GM23338 (cell line): ENCODE measurements at regions not wholly inside any gene's neighbourhood (a gene's known extent, or its start where the extent isn't known, plus 50 kb on each side); places are given as distances from the start of the nearest gene placed in this dataset.
A peak's percentile ranks its signal among the peaks of the same experiment; 100 is the strongest.

Source experiments
- ATAC-seq: fragments of 200-7000 bp; cut with Tn5 transposase; 3 replicates; pipeline ENCODE4 v1.9.1; 2020
- DNase-seq: peaks from one replicate; pipeline ENCODE4 v3.0.0-alpha.2; 2015; ENCODE audit warnings: low spot score
- H2AFZ ChIP-seq: fragments of 200-600 bp; sonication (generic); 2 replicates; pipeline ENCODE4 v1.8.0; 2016; ENCODE audit warnings: antibody characterized with exemption, mild to moderate bottlenecking, moderate library complexity
- H3F3A ChIP-seq: fragments of 200-600 bp; sonication (generic); replicated peaks from 2 replicates; pipeline ENCODE4 v1.8.0; 2017; ENCODE audit warnings: antibody characterized with exemption, mixed run types, low read depth
- H3K27ac ChIP-seq: fragments of 200-600 bp; sonication (generic); 2 replicates; pipeline ENCODE4 v1.6.1; 2016; ENCODE audit warnings: low read depth
- H3K27me3 ChIP-seq: fragments of 200-600 bp; sonication (generic); 2 replicates; pipeline ENCODE4 v1.8.0; 2016; ENCODE audit warnings: mild to moderate bottlenecking, mixed run types, moderate library complexity; ENCODE audit not compliant: insufficient read depth
- H3K36me3 ChIP-seq: fragments of 200-600 bp; sonication (generic); 2 replicates; pipeline ENCODE4 v1.8.0; 2016; ENCODE audit warnings: mild to moderate bottlenecking; ENCODE audit not compliant: insufficient read depth
- H3K4me1 ChIP-seq: fragments of 200-600 bp; sonication (generic); 2 replicates; pipeline ENCODE4 v1.8.0; 2016; ENCODE audit warnings: mild to moderate bottlenecking, moderate library complexity; ENCODE audit not compliant: insufficient read depth
- H3K4me2 ChIP-seq: fragments of 200-600 bp; sonication (generic); 2 replicates; pipeline ENCODE4 v1.7.1; 2017; ENCODE audit warnings: mixed run types
- H3K4me3 ChIP-seq: fragments of 200-600 bp; sonication (generic); 2 replicates; pipeline ENCODE4 v1.6.1; 2016; ENCODE audit warnings: mixed run types
- H3K79me2 ChIP-seq: fragments of 200-600 bp; sonication (generic); replicated peaks from 2 replicates; pipeline ENCODE4 v1.8.0; 2017; ENCODE audit warnings: mild to moderate bottlenecking; ENCODE audit not compliant: insufficient read depth
- H3K9me2 ChIP-seq: fragments of 200-600 bp; sonication (generic); 2 replicates; pipeline ENCODE4 v1.8.0; 2017; ENCODE audit not compliant: insufficient read depth
- H4K20me1 ChIP-seq: fragments of 200-600 bp; sonication (generic); replicated peaks from 2 replicates; pipeline ENCODE4 v1.8.0; 2017; ENCODE audit warnings: mild to moderate bottlenecking; ENCODE audit not compliant: insufficient read depth
- H3K27ac Mint-ChIP-seq: 2 replicates; pipeline ENCODE4 v1.8.0; 2020; ENCODE audit warnings: inconsistent platforms, mild to moderate bottlenecking, moderate library complexity, mixed read lengths
- H3K27me3 Mint-ChIP-seq: 3 replicates; pipeline ENCODE4 v1.8.0; 2022; ENCODE audit warnings: low read depth, mild to moderate bottlenecking, moderate library complexity, mixed read lengths, inconsistent platforms; ENCODE audit not compliant: insufficient read depth, poor library complexity
- H3K36me3 Mint-ChIP-seq: 3 replicates; pipeline ENCODE4 v1.8.0; 2021; ENCODE audit warnings: low read depth, mild to moderate bottlenecking, inconsistent platforms, moderate library complexity, mixed read lengths
- H3K4me1 Mint-ChIP-seq: 3 replicates; pipeline ENCODE4 v1.8.0; 2020; ENCODE audit warnings: mild to moderate bottlenecking, inconsistent platforms, mixed read lengths
- H3K4me3 Mint-ChIP-seq: 3 replicates; pipeline ENCODE4 v1.8.0; 2021; ENCODE audit warnings: moderate library complexity, mild to moderate bottlenecking, inconsistent platforms, mixed read lengths
- H3K9me3 Mint-ChIP-seq: 3 replicates; pipeline ENCODE4 v1.8.0; 2020; ENCODE audit warnings: moderate library complexity, mild to moderate bottlenecking, inconsistent platforms, mixed read lengths
- CREB1 ChIP-seq: fragments of 250-450 bp; sonication (Bioruptor Pico); IDR thresholded peaks from 2 replicates; pipeline ENCODE4 v1.5.0; 2020; ENCODE audit warnings: low read depth, mild to moderate bottlenecking, moderate library complexity
- EZH2 ChIP-seq: fragments of 200-600 bp; sonication (generic); IDR thresholded peaks from one replicate; pipeline ENCODE4 v1.8.0; 2017; ENCODE audit warnings: antibody characterized with exemption, mild to moderate bottlenecking, low read depth; ENCODE audit not compliant: unreplicated experiment
- JUNB ChIP-seq: IDR thresholded peaks from one replicate; pipeline ENCODE4 v1.6.1; 2016; ENCODE audit warnings: antibody characterized with exemption; ENCODE audit not compliant: unreplicated experiment
- NANOG ChIP-seq: IDR thresholded peaks from 2 replicates; pipeline ENCODE4 v1.6.1; 2016; ENCODE audit warnings: antibody characterized with exemption, borderline replicate concordance
- POLR2AphosphoS5 ChIP-seq: IDR thresholded peaks from 2 replicates; pipeline ENCODE4 v1.6.1; 2016; ENCODE audit warnings: antibody characterized with exemption, low read depth
- STAT1 ChIP-seq: IDR thresholded peaks from one replicate; pipeline ENCODE4 v1.6.1; 2016; ENCODE audit warnings: antibody characterized with exemption; ENCODE audit not compliant: unreplicated experiment
- ZNF114 ChIP-seq: fragments of 250-450 bp; sonication (Bioruptor Pico); IDR thresholded peaks from 2 replicates; pipeline ENCODE4 v1.5.0; 2020; ENCODE audit warnings: mild to moderate bottlenecking, moderate library complexity
- ZNF331 ChIP-seq: fragments of 250-450 bp; sonication (Bioruptor Pico); IDR thresholded peaks from 2 replicates; pipeline ENCODE4 v1.5.0; 2020; ENCODE audit warnings: low read depth, mild to moderate bottlenecking, moderate library complexity
- TF ChIP-seq, protein P1 (sequence below), 2 experiments: fragments of 200-600 bp in 1 of 2; sonication (generic) in 1 of 2; conservative IDR thresholded peaks; 2 replicates each; pipeline versions ENCODE4 v1.5.1 to v1.6.1; 2016 to 2017; ENCODE audit warnings: antibody characterized with exemption in 2 of 2, low read depth in 2 of 2, mild to moderate bottlenecking in 2 of 2, moderate library complexity in 1 of 2
- TF ChIP-seq, protein P2 (sequence below): IDR thresholded peaks from one replicate; pipeline ENCODE4 v1.6.1; 2018; ENCODE audit warnings: antibody characterized with exemption; ENCODE audit not compliant: unreplicated experiment
- TF ChIP-seq, protein P3 (sequence below): fragments of 250-450 bp; sonication (Bioruptor Pico); IDR thresholded peaks from 2 replicates; pipeline ENCODE4 v1.5.0; 2020; ENCODE audit warnings: mild to moderate bottlenecking, moderate library complexity

DNA sequence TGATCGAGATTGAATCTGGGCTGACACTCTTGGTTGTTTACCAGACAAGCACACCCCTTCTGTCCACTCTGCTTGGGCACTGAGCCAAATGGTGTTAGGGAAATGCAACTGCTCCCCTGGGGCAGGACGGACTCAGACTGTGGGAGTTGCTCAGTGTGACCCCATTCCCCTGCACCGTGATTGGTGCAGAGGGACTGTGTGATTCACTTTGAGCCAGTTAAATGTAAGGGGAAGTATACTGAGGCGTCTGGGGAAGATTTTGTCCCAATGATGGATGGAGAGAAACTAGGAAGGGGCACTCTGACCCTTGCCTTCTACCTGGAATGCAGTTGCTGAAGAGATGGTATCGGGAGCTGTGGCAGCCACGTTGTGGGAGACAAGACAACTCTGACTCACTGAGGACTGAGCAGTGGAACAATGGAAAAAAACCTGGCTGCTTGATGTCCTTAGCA, 196.0 kb upstream of the ANKRD55 start:
- Histone ChIP-seq H3F3A (no peaks in the 10 kb centered on the region), H3K79me2 (no peaks in the 10 kb centered on the region), H3K36me3 (no peaks in the 10 kb centered on the region), H3K4me2 (no peak overlapping the region), H3K27ac (no peak overlapping the region), H2AFZ (peak overlapping the region; percentile 6; the same call in 1 of the 2 replicates), H4K20me1 (no peaks in the 10 kb centered on the region), H3K4me1 (no peaks in the 10 kb centered on the region), H3K27me3 (no peaks in the 10 kb centered on the region), H3K9me2 (0 out of 2 replicates have a peak, but pooled peaks cover 6% of the 10 kb centered on the region), H3K4me3 (no peak overlapping the region)
- ATAC-seq (no peak), DNase-seq (no peak)
- no peak overlapping the region for H3K27ac Mint-ChIP-seq
- peaks cover 2% of the 10 kb centered on the region; the same call in 1 of the 3 replicates for H3K9me3 Mint-ChIP-seq
- H3K36me3 Mint-ChIP-seq, result no peaks in the 10 kb centered on the region; the same call in 2 of the 3 replicates
- H3K4me1 Mint-ChIP-seq, result 0 out of 3 replicates have a peak, but pooled peaks cover 2% of the 10 kb centered on the region
- no peak overlapping the region for H3K4me3 Mint-ChIP-seq
- TF ChIP-seq STAT1, result no peak
- no peak for TF ChIP-seq NANOG
- TF ChIP-seq ZNF331 (CRISPR knock-in tag), result no peak
- TF ChIP-seq POLR2AphosphoS5, result no peak
- no peaks in the 10 kb centered on the region for H3K27me3 Mint-ChIP-seq

DNA sequence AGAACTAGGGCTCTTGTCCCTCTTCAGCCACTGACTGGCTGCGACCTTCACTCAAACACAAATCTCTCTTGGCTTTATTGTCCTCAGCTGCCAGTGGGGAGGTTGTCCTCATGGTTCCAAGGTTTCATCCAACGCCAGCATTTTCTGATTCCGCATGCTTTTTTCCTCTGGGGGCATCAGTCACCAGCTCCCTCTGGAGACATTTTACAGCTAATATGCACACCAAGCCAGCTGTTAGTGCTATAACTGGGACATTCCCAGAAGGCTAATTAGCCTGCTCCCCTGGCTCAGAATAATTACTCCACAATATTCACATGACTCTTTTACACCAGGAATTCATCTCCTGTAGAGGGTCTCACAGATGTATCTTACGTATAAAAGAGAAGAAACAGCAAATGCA, 193.6 kb upstream of the ANKRD55 start:
- Mint-ChIP-seq H3K4me1 (peaks cover 2% of the 10 kb centered on the region; the same call in 2 of the 3 replicates), H3K27me3 (no peaks in the 10 kb centered on the region), H3K36me3 (no peaks in the 10 kb centered on the region), H3K9me3 (peaks cover 2% of the 10 kb centered on the region; the same call in 1 of the 3 replicates), H3K27ac (no peak overlapping the region), H3K4me3 (no peak overlapping the region)
- Histone ChIP-seq H3K9me2 (no peaks in the 10 kb centered on the region), H3K36me3 (no peaks in the 10 kb centered on the region), H3K4me2 (no peak overlapping the region), H4K20me1 (no peaks in the 10 kb centered on the region), H3K79me2 (no peaks in the 10 kb centered on the region), H2AFZ (0 out of 2 replicates have a peak overlapping the region, but pooled peaks have one; percentile 28), H3K27me3 (no peaks in the 10 kb centered on the region), H3K4me1 (no peaks in the 10 kb centered on the region), H3K4me3 (no peak overlapping the region), H3K27ac (no peak overlapping the region), H3F3A (no peaks in the 10 kb centered on the region)
- DNase-seq (no peak), ATAC-seq (no peak)
- TF ChIP-seq ZNF114 (CRISPR knock-in tag), result no peak
- no peak for TF ChIP-seq EZH2
- TF ChIP-seq, protein P1, sequence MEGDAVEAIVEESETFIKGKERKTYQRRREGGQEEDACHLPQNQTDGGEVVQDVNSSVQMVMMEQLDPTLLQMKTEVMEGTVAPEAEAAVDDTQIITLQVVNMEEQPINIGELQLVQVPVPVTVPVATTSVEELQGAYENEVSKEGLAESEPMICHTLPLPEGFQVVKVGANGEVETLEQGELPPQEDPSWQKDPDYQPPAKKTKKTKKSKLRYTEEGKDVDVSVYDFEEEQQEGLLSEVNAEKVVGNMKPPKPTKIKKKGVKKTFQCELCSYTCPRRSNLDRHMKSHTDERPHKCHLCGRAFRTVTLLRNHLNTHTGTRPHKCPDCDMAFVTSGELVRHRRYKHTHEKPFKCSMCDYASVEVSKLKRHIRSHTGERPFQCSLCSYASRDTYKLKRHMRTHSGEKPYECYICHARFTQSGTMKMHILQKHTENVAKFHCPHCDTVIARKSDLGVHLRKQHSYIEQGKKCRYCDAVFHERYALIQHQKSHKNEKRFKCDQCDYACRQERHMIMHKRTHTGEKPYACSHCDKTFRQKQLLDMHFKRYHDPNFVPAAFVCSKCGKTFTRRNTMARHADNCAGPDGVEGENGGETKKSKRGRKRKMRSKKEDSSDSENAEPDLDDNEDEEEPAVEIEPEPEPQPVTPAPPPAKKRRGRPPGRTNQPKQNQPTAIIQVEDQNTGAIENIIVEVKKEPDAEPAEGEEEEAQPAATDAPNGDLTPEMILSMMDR (conservative IDR thresholded peaks at IDR 0.05; ENCODE audit: low read depth in 2 of 2), result no peak
- TF ChIP-seq, protein P2, sequence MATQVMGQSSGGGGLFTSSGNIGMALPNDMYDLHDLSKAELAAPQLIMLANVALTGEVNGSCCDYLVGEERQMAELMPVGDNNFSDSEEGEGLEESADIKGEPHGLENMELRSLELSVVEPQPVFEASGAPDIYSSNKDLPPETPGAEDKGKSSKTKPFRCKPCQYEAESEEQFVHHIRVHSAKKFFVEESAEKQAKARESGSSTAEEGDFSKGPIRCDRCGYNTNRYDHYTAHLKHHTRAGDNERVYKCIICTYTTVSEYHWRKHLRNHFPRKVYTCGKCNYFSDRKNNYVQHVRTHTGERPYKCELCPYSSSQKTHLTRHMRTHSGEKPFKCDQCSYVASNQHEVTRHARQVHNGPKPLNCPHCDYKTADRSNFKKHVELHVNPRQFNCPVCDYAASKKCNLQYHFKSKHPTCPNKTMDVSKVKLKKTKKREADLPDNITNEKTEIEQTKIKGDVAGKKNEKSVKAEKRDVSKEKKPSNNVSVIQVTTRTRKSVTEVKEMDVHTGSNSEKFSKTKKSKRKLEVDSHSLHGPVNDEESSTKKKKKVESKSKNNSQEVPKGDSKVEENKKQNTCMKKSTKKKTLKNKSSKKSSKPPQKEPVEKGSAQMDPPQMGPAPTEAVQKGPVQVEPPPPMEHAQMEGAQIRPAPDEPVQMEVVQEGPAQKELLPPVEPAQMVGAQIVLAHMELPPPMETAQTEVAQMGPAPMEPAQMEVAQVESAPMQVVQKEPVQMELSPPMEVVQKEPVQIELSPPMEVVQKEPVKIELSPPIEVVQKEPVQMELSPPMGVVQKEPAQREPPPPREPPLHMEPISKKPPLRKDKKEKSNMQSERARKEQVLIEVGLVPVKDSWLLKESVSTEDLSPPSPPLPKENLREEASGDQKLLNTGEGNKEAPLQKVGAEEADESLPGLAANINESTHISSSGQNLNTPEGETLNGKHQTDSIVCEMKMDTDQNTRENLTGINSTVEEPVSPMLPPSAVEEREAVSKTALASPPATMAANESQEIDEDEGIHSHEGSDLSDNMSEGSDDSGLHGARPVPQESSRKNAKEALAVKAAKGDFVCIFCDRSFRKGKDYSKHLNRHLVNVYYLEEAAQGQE, result no peak
- TF ChIP-seq STAT1, result no peak
- no peak for TF ChIP-seq ZNF331 (CRISPR knock-in tag)
- TF ChIP-seq JUNB, result no peak
- TF ChIP-seq, protein P3, sequence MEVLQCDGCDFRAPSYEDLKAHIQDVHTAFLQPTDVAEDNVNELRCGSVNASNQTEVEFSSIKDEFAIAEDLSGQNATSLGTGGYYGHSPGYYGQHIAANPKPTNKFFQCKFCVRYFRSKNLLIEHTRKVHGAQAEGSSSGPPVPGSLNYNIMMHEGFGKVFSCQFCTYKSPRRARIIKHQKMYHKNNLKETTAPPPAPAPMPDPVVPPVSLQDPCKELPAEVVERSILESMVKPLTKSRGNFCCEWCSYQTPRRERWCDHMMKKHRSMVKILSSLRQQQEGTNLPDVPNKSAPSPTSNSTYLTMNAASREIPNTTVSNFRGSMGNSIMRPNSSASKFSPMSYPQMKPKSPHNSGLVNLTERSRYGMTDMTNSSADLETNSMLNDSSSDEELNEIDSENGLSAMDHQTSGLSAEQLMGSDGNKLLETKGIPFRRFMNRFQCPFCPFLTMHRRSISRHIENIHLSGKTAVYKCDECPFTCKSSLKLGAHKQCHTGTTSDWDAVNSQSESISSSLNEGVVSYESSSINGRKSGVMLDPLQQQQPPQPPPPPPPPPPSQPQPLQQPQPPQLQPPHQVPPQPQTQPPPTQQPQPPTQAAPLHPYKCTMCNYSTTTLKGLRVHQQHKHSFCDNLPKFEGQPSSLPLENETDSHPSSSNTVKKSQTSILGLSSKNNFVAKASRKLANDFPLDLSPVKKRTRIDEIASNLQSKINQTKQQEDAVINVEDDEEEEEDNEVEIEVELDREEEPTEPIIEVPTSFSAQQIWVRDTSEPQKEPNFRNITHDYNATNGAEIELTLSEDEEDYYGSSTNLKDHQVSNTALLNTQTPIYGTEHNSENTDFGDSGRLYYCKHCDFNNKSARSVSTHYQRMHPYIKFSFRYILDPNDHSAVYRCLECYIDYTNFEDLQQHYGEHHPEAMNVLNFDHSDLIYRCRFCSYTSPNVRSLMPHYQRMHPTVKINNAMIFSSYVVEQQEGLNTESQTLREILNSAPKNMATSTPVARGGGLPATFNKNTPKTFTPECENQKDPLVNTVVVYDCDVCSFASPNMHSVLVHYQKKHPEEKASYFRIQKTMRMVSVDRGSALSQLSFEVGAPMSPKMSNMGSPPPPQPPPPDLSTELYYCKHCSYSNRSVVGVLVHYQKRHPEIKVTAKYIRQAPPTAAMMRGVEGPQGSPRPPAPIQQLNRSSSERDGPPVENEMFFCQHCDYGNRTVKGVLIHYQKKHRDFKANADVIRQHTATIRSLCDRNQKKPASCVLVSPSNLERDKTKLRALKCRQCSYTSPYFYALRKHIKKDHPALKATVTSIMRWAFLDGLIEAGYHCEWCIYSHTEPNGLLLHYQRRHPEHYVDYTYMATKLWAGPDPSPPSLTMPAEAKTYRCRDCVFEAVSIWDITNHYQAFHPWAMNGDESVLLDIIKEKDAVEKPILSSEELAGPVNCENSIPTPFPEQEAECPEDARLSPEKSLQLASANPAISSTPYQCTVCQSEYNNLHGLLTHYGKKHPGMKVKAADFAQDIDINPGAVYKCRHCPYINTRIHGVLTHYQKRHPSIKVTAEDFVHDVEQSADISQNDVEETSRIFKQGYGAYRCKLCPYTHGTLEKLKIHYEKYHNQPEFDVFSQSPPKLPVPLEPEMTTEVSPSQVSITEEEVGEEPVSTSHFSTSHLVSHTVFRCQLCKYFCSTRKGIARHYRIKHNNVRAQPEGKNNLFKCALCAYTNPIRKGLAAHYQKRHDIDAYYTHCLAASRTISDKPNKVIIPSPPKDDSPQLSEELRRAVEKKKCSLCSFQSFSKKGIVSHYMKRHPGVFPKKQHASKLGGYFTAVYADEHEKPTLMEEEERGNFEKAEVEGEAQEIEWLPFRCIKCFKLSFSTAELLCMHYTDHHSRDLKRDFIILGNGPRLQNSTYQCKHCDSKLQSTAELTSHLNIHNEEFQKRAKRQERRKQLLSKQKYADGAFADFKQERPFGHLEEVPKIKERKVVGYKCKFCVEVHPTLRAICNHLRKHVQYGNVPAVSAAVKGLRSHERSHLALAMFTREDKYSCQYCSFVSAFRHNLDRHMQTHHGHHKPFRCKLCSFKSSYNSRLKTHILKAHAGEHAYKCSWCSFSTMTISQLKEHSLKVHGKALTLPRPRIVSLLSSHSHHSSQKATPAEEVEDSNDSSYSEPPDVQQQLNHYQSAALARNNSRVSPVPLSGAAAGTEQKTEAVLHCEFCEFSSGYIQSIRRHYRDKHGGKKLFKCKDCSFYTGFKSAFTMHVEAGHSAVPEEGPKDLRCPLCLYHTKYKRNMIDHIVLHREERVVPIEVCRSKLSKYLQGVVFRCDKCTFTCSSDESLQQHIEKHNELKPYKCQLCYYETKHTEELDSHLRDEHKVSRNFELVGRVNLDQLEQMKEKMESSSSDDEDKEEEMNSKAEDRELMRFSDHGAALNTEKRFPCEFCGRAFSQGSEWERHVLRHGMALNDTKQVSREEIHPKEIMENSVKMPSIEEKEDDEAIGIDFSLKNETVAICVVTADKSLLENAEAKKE, result no peak
- TF ChIP-seq POLR2AphosphoS5, result no peak
- TF ChIP-seq CREB1, result no peak
